KMS-11 (cell line): ENCODE measurements at regions not wholly inside any gene's neighbourhood (a gene's known extent, or its start where the extent isn't known, plus 50 kb on each side); places are given as distances from the start of the nearest gene placed in this dataset.

ENCODE experiments used
- H2AFZ ChIP-seq: fragments of 200-600 bp; sonication (generic); 2 replicates; pipeline ENCODE4 v1.6.1; 2016; ENCODE audit warnings: antibody characterized with exemption, mixed run types, low read depth
- H3K27ac ChIP-seq: fragments of 200-600 bp; sonication (generic); 2 replicates; pipeline ENCODE4 v1.6.1; 2016; ENCODE audit warnings: mild to moderate bottlenecking, mixed run types
- H3K27me3 ChIP-seq: fragments of 200-600 bp; sonication (generic); 2 replicates; pipeline ENCODE4 v1.6.1; 2017; ENCODE audit warnings: mild to moderate bottlenecking, low read depth, mixed run types, moderate library complexity; ENCODE audit not compliant: insufficient read depth
- H3K36me3 ChIP-seq: fragments of 200-600 bp; sonication (generic); 2 replicates; pipeline ENCODE4 v1.6.1; 2017; ENCODE audit warnings: mild to moderate bottlenecking, mixed run types; ENCODE audit not compliant: insufficient read depth
- H3K4me1 ChIP-seq: fragments of 200-600 bp; sonication (generic); 2 replicates; pipeline ENCODE4 v1.6.1; 2016; ENCODE audit warnings: mild to moderate bottlenecking, low read depth, mixed run types; ENCODE audit not compliant: poor library complexity, severe bottlenecking
- H3K4me2 ChIP-seq: fragments of 200-600 bp; sonication (generic); 2 replicates; pipeline ENCODE4 v1.7.0; 2016; ENCODE audit warnings: mild to moderate bottlenecking, mixed run types
- H3K4me3 ChIP-seq: fragments of 200-600 bp; sonication (generic); IDR thresholded peaks from 2 replicates; pipeline ENCODE4 v1.6.1; 2017; ENCODE audit warnings: low read depth, low read length, mixed read lengths; ENCODE audit not compliant: insufficient read depth
- H3K79me2 ChIP-seq: fragments of 200-600 bp; sonication (generic); 2 replicates; pipeline ENCODE4 v1.6.1; 2016; ENCODE audit warnings: low read depth, mixed run types; ENCODE audit not compliant: insufficient read depth
- H3K9ac ChIP-seq: fragments of 200-600 bp; sonication (generic); 2 replicates; pipeline ENCODE4 v1.6.1; 2016; ENCODE audit warnings: mild to moderate bottlenecking, mixed run types
- H4K20me1 ChIP-seq: fragments of 200-600 bp; sonication (generic); 2 replicates; pipeline ENCODE4 v1.6.1; 2016; ENCODE audit warnings: mild to moderate bottlenecking, mixed run types; ENCODE audit not compliant: insufficient read depth
- CTCF ChIP-seq: fragments of 200-600 bp; sonication (generic); conservative IDR thresholded peaks from 2 replicates; pipeline ENCODE4 v1.6.1; 2017; ENCODE audit warnings: low read depth, mild to moderate bottlenecking, antibody characterized with exemption, low read length, moderate library complexity, mixed read lengths

GRCh38 chr18:3358310-3358709 is 91.7 kb upstream of the TGIF1 start:
- Histone ChIP-seq H3K4me1 (no peaks in the 10 kb centered on the region), H3K79me2 (no peaks in the 10 kb centered on the region), H3K9ac (no peak overlapping the region), H4K20me1 (no peaks in the 10 kb centered on the region), H3K4me2 (no peak overlapping the region), H3K27me3 (no peaks in the 10 kb centered on the region), H3K36me3 (no peaks in the 10 kb centered on the region), H3K27ac (no peak overlapping the region), H2AFZ (no peak overlapping the region), H3K4me3 (no peak overlapping the region)
- TF ChIP-seq CTCF, result no peak

- H3K9ac ChIP-seq, result no peak overlapping the region
- no peaks in the 10 kb centered on the region for H4K20me1 ChIP-seq
- H3K4me3 ChIP-seq, result no peak overlapping the region
- H3K27me3 ChIP-seq, result no peaks in the 10 kb centered on the region
- no peak overlapping the region for H2AFZ ChIP-seq
- TF ChIP-seq CTCF, result no peak
- no peaks in the 10 kb centered on the region for H3K4me1 ChIP-seq
- no peaks in the 10 kb centered on the region for H3K79me2 ChIP-seq
- H3K4me2 ChIP-seq, result no peak overlapping the region
- no peaks in the 10 kb centered on the region for H3K36me3 ChIP-seq
- H3K27ac ChIP-seq, result no peak overlapping the region
Observed at GRCh38 chr18:3360211-3360610, 89.8 kb upstream of the TGIF1 start.

- no peaks in the 10 kb centered on the region for H4K20me1 ChIP-seq
- H3K79me2 ChIP-seq, result no peaks in the 10 kb centered on the region
- H3K27me3 ChIP-seq, result no peaks in the 10 kb centered on the region
- no peaks in the 10 kb centered on the region for H3K4me1 ChIP-seq
- H3K36me3 ChIP-seq, result no peaks in the 10 kb centered on the region
- H3K27ac ChIP-seq, result no peak overlapping the region
- H2AFZ ChIP-seq, result no peak overlapping the region
- H3K9ac ChIP-seq, result no peak overlapping the region
- TF ChIP-seq CTCF, result no peak
- H3K4me3 ChIP-seq, result no peak overlapping the region
- no peak overlapping the region for H3K4me2 ChIP-seq
Observed at GRCh38 chr18:3367491-3368091, 82.4 kb upstream of the TGIF1 start.

- no peaks in the 10 kb centered on the region for H3K79me2 ChIP-seq
- H3K27ac ChIP-seq, result no peak overlapping the region
- no peaks in the 10 kb centered on the region for H3K4me1 ChIP-seq
- H3K4me3 ChIP-seq, result no peak overlapping the region
- H3K27me3 ChIP-seq, result no peaks in the 10 kb centered on the region
- no peak for TF ChIP-seq CTCF
- no peaks in the 10 kb centered on the region for H4K20me1 ChIP-seq
- no peaks in the 10 kb centered on the region for H3K36me3 ChIP-seq
- no peak overlapping the region for H2AFZ ChIP-seq
- no peak overlapping the region for H3K9ac ChIP-seq
- H3K4me2 ChIP-seq, result no peak overlapping the region
Observed at GRCh38 chr18:3368193-3368592, 81.8 kb upstream of the TGIF1 start.
